ENCODE measurements at regions not wholly inside any gene's neighbourhood (a gene's known extent, or its start where the extent isn't known, plus 50 kb on each side); places are given as distances from the start of the nearest gene placed in this dataset.
A peak's percentile ranks its signal among the peaks of the same experiment; 100 is the strongest.

GRCh38 chr3:118636841-118637240 is 397.8 kb downstream of the IGSF11 start:
- no peaks in the 10 kb centered on the region for H3K79me2 ChIP-seq (ENCODE audit: insufficient read depth, low read length)
- H3K4me1 ChIP-seq (ENCODE audit: insufficient read depth, low read length) = no peaks in the 10 kb centered on the region
- H3K4me3 ChIP-seq (ENCODE audit: low read depth in 1 of 2, low read length in 2 of 2) = no peak overlapping the region
- no peaks in the 10 kb centered on the region for H4K20me1 ChIP-seq (ENCODE audit: insufficient read depth, low read length)
- DNase-seq = no peak
- no peaks in the 10 kb centered on the region for H3K36me3 ChIP-seq (ENCODE audit: insufficient read depth, low read length)
- H3K9ac ChIP-seq (ENCODE audit: low read depth, low read length) = no peak overlapping the region
- H3K27me3 ChIP-seq (ENCODE audit: insufficient read depth, low read length, poor library complexity) = no peaks in the 10 kb centered on the region
- H3K27ac ChIP-seq (ENCODE audit: low read length) = no peak overlapping the region
- H3K9me3 ChIP-seq (ENCODE audit: insufficient read depth, low read length, severe bottlenecking) = no peaks in the 10 kb centered on the region
- no peak overlapping the region for H2AFZ ChIP-seq (ENCODE audit: low read depth, low read length)
- ATAC-seq (ENCODE audit: insufficient read depth, low read depth) = no peak
- no peak overlapping the region for H3K4me2 ChIP-seq (ENCODE audit: insufficient read depth, low read length)
- TF ChIP-seq CTCF (IDR thresholded peaks at IDR 0.05; ENCODE audit: borderline replicate concordance, extremely low read depth, low read length, poor library complexity, severe bottlenecking) = peak; percentile 21
- no peak for TF ChIP-seq EZH2 (IDR thresholded peaks at IDR 0.05; ENCODE audit: borderline replicate concordance, low read depth, low read length, severe bottlenecking)

- Histone ChIP-seq H3K4me2 (ENCODE audit: insufficient read depth, low read length) (no peak overlapping the region), H3K27ac (ENCODE audit: low read length) (no peak overlapping the region), H4K20me1 (ENCODE audit: insufficient read depth, low read length) (no peaks in the 10 kb centered on the region), H3K27me3 (ENCODE audit: insufficient read depth, low read length, poor library complexity) (no peaks in the 10 kb centered on the region), H3K4me1 (ENCODE audit: insufficient read depth, low read length) (no peaks in the 10 kb centered on the region), H3K79me2 (ENCODE audit: insufficient read depth, low read length) (no peaks in the 10 kb centered on the region), H3K9ac (ENCODE audit: low read depth, low read length) (no peak overlapping the region), H3K4me3 (ENCODE audit: low read depth in 1 of 2, low read length in 2 of 2) (no peak overlapping the region), H2AFZ (ENCODE audit: low read depth, low read length) (no peak overlapping the region), H3K36me3 (ENCODE audit: insufficient read depth, low read length) (no peaks in the 10 kb centered on the region), H3K9me3 (ENCODE audit: insufficient read depth, low read length, severe bottlenecking) (no peaks in the 10 kb centered on the region)
- ATAC-seq (ENCODE audit: insufficient read depth, low read depth) (no peak), DNase-seq (no peak)
- TF ChIP-seq EZH2 (IDR thresholded peaks at IDR 0.05; ENCODE audit: borderline replicate concordance, low read depth, low read length, severe bottlenecking) = no peak
- TF ChIP-seq CTCF (IDR thresholded peaks at IDR 0.05; ENCODE audit: borderline replicate concordance, extremely low read depth, low read length, poor library complexity, severe bottlenecking) = no peak
These were observed 396.8 kb downstream of the IGSF11 start for GRCh38 chr3:118637846-118638245.

- no peak overlapping the region for H3K9ac ChIP-seq (ENCODE audit: low read depth, low read length)
- ATAC-seq (ENCODE audit: insufficient read depth, low read depth) = peak; percentile 78
- no peaks in the 10 kb centered on the region for H3K4me1 ChIP-seq (ENCODE audit: insufficient read depth, low read length)
- no peaks in the 10 kb centered on the region for H3K27me3 ChIP-seq (ENCODE audit: insufficient read depth, low read length, poor library complexity)
- no peak for TF ChIP-seq CTCF (IDR thresholded peaks at IDR 0.05; ENCODE audit: borderline replicate concordance, extremely low read depth, low read length, poor library complexity, severe bottlenecking)
- no peak for TF ChIP-seq EZH2 (IDR thresholded peaks at IDR 0.05; ENCODE audit: borderline replicate concordance, low read depth, low read length, severe bottlenecking)
- no peaks in the 10 kb centered on the region for H3K36me3 ChIP-seq (ENCODE audit: insufficient read depth, low read length)
- DNase-seq = peak; percentile 29
- H4K20me1 ChIP-seq (ENCODE audit: insufficient read depth, low read length) = no peaks in the 10 kb centered on the region
- no peaks in the 10 kb centered on the region for H3K79me2 ChIP-seq (ENCODE audit: insufficient read depth, low read length)
- H3K9me3 ChIP-seq (ENCODE audit: insufficient read depth, low read length, severe bottlenecking) = no peaks in the 10 kb centered on the region
- H3K4me3 ChIP-seq (ENCODE audit: low read depth in 1 of 2, low read length in 2 of 2) = no peak overlapping the region
- no peak overlapping the region for H3K4me2 ChIP-seq (ENCODE audit: insufficient read depth, low read length)
- H2AFZ ChIP-seq (ENCODE audit: low read depth, low read length) = no peak overlapping the region
- no peak overlapping the region for H3K27ac ChIP-seq (ENCODE audit: low read length)
These were observed 393.0 kb downstream of the IGSF11 start for GRCh38 chr3:118641608-118642007.

- Histone ChIP-seq H4K20me1 (ENCODE audit: insufficient read depth, low read length) (no peaks in the 10 kb centered on the region), H3K4me2 (ENCODE audit: insufficient read depth, low read length) (no peak overlapping the region), H3K9ac (ENCODE audit: low read depth, low read length) (no peak overlapping the region), H3K79me2 (ENCODE audit: insufficient read depth, low read length) (no peaks in the 10 kb centered on the region), H3K27me3 (ENCODE audit: insufficient read depth, low read length, poor library complexity) (no peaks in the 10 kb centered on the region), H2AFZ (ENCODE audit: low read depth, low read length) (no peak overlapping the region), H3K27ac (ENCODE audit: low read length) (no peak overlapping the region), H3K4me1 (ENCODE audit: insufficient read depth, low read length) (no peaks in the 10 kb centered on the region), H3K9me3 (ENCODE audit: insufficient read depth, low read length, severe bottlenecking) (no peaks in the 10 kb centered on the region), H3K36me3 (ENCODE audit: insufficient read depth, low read length) (no peaks in the 10 kb centered on the region), H3K4me3 (ENCODE audit: low read depth in 1 of 2, low read length in 2 of 2) (no peak overlapping the region)
- no peak for TF ChIP-seq CTCF (IDR thresholded peaks at IDR 0.05; ENCODE audit: borderline replicate concordance, extremely low read depth, low read length, poor library complexity, severe bottlenecking)
- no peak for TF ChIP-seq EZH2 (IDR thresholded peaks at IDR 0.05; ENCODE audit: borderline replicate concordance, low read depth, low read length, severe bottlenecking)
- no peak for DNase-seq
- ATAC-seq (ENCODE audit: insufficient read depth, low read depth) = no peak
These were observed 363.5 kb downstream of the IGSF11 start for GRCh38 chr3:118671192-118671591.
